ENCODE measurements at regions not wholly inside any gene's neighbourhood (a gene's known extent, or its start where the extent isn't known, plus 50 kb on each side); places are given as distances from the start of the nearest gene placed in this dataset.

- TF ChIP-seq CTCF (IDR thresholded peaks at IDR 0.05), result no peak
- TF ChIP-seq POLR2A (IDR thresholded peaks at IDR 0.05), result no peak
Observed at GRCh38 chr16:74192281-74192797, 104.3 kb upstream of the PSMD7 start.
